ENCODE measurements at regions not wholly inside any gene's neighbourhood (a gene's known extent, or its start where the extent isn't known, plus 50 kb on each side); places are given as distances from the start of the nearest gene placed in this dataset.

DNA sequence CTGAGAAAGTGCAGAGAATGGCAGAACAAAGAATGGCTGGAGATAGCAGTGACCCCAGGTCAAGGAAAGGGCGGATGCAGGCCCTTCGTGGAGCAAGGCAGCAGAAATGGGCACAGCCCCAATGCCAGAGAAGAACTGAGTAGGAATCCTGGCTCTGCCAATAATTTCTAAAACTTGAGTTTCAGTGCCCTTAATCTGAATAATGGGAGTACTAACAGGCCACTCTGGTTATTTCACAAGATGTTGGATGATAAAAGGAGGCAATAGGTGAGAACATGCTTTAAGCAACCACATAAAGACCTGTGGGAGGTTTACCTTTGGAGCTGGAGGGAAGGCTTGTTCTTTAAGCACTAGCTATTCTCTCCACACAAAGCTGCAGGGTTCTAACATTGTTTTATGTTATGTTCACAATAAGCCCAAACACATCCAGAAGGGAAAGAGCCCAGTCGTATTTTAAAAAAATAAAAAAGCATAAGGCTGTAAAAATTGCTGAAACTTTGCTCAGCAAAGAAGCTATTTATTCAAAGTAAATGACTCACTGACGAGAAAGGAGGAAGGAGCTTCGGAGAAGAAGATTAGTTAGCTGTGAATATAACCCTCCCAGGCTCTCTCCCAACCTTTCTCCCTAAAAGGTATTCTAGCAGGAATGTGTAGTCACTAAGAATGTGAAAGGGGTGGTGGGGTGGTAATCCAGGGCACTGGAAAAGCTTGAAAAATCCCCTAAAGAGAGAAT lies 470.2 kb downstream of the TXNL1 start:
- no peaks in the 10 kb centered on the region for H3F3A ChIP-seq (ENCODE audit: insufficient read depth, low read length)
- no peak overlapping the region for H2AFZ ChIP-seq (ENCODE audit: low read length)
- no peaks in the 10 kb centered on the region for H3K4me1 ChIP-seq (ENCODE audit: low read length)
- no peak overlapping the region for H3K27ac ChIP-seq (ENCODE audit: low read length)
- H3K36me3 ChIP-seq (replicated peaks; ENCODE audit: insufficient read depth, low read length), result no peaks in the 10 kb centered on the region
- no peaks in the 10 kb centered on the region for H3K9me2 ChIP-seq (replicated peaks; ENCODE audit: insufficient read depth, low read length)
- no peak overlapping the region for H3K9ac ChIP-seq (ENCODE audit: low read length)
- no peak overlapping the region for H3K4me3 ChIP-seq (ENCODE audit: low read length)
- no peaks in the 10 kb centered on the region for H3K9me3 ChIP-seq (replicated peaks; ENCODE audit: insufficient read depth, low read length)
- DNase-seq, result no peak
- TF ChIP-seq, protein P1, sequence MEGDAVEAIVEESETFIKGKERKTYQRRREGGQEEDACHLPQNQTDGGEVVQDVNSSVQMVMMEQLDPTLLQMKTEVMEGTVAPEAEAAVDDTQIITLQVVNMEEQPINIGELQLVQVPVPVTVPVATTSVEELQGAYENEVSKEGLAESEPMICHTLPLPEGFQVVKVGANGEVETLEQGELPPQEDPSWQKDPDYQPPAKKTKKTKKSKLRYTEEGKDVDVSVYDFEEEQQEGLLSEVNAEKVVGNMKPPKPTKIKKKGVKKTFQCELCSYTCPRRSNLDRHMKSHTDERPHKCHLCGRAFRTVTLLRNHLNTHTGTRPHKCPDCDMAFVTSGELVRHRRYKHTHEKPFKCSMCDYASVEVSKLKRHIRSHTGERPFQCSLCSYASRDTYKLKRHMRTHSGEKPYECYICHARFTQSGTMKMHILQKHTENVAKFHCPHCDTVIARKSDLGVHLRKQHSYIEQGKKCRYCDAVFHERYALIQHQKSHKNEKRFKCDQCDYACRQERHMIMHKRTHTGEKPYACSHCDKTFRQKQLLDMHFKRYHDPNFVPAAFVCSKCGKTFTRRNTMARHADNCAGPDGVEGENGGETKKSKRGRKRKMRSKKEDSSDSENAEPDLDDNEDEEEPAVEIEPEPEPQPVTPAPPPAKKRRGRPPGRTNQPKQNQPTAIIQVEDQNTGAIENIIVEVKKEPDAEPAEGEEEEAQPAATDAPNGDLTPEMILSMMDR (IDR thresholded peaks at IDR 0.05; ENCODE audit: low read length), result no peak
- TF ChIP-seq EZH2phosphoT487 (IDR thresholded peaks at IDR 0.05; ENCODE audit: low read length), result no peak
- TF ChIP-seq EZH2 (optimal IDR thresholded peaks at IDR 0.05; ENCODE audit: low read depth, low read length), result no peak
- no peaks in the 10 kb centered on the region for H3K27me3 ChIP-seq (replicated peaks; ENCODE audit: insufficient read depth, low read length)
- no peaks in the 10 kb centered on the region for H3K79me2 ChIP-seq (ENCODE audit: low read length)
- H4K20me1 ChIP-seq (ENCODE audit: insufficient read depth, low read length), result no peaks in the 10 kb centered on the region
- H3K4me2 ChIP-seq (ENCODE audit: low read depth, low read length), result no peak overlapping the region

DNA sequence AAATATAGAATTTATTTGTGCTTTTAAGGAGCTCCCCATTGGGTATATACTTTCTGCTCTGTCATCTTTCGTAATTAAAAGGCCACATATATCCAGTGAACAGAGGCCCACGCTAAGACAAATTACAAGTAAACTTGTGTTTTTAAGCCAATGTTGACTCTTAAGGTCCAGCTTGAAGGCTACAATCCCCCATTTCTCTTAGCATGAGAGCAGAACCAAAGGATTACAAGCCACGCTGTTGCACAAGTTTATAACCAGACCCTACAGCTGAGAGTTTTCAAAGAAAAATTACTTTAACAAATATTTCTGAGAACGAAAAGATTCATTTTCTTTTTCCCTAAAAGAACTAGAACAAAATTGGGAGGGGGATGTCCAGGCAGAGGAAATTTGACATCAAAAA lies 471.0 kb downstream of the TXNL1 start:
- Histone ChIP-seq H3K4me3 (ENCODE audit: low read length) (no peak overlapping the region), H3K36me3 (replicated peaks; ENCODE audit: insufficient read depth, low read length) (no peaks in the 10 kb centered on the region), H3K9me3 (replicated peaks; ENCODE audit: insufficient read depth, low read length) (no peaks in the 10 kb centered on the region), H3K27ac (ENCODE audit: low read length) (no peak overlapping the region), H3F3A (ENCODE audit: insufficient read depth, low read length) (no peaks in the 10 kb centered on the region), H4K20me1 (ENCODE audit: insufficient read depth, low read length) (no peaks in the 10 kb centered on the region), H3K4me2 (ENCODE audit: low read depth, low read length) (no peak overlapping the region), H3K27me3 (replicated peaks; ENCODE audit: insufficient read depth, low read length) (no peaks in the 10 kb centered on the region), H3K9ac (ENCODE audit: low read length) (no peak overlapping the region), H3K79me2 (ENCODE audit: low read length) (no peaks in the 10 kb centered on the region), H2AFZ (ENCODE audit: low read length) (no peak overlapping the region), H3K4me1 (ENCODE audit: low read length) (no peaks in the 10 kb centered on the region), H3K9me2 (replicated peaks; ENCODE audit: insufficient read depth, low read length) (no peaks in the 10 kb centered on the region)
- no peak for DNase-seq
- TF ChIP-seq, protein P1 (IDR thresholded peaks at IDR 0.05; ENCODE audit: low read length), result no peak
- TF ChIP-seq EZH2 (optimal IDR thresholded peaks at IDR 0.05; ENCODE audit: low read depth, low read length), result no peak
- no peak for TF ChIP-seq EZH2phosphoT487 (IDR thresholded peaks at IDR 0.05; ENCODE audit: low read length)

DNA sequence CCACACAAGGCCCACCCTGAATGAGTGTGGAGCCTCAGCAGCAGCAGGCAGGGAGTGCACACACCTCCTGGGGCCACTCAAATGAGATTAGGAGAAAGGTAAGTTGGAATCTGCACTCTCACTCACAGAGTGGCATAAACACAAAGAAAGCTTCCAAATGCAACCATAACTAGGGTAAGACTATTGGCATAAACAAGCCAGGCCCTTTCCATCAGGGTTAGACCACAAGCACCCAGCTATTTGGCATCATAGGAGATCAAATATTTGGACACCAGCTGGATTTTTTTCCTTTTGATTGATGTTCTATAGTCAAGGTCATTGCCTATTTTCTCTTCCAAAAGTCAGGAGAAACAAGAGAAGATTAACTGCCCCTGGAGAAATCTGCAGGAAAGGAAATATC lies 471.5 kb downstream of the TXNL1 start:
- Histone ChIP-seq H3K4me3 (ENCODE audit: low read length) (no peak overlapping the region), H3K27me3 (replicated peaks; ENCODE audit: insufficient read depth, low read length) (no peaks in the 10 kb centered on the region), H4K20me1 (ENCODE audit: insufficient read depth, low read length) (no peaks in the 10 kb centered on the region), H3K79me2 (ENCODE audit: low read length) (no peaks in the 10 kb centered on the region), H3K9me2 (replicated peaks; ENCODE audit: insufficient read depth, low read length) (no peaks in the 10 kb centered on the region), H3F3A (ENCODE audit: insufficient read depth, low read length) (no peaks in the 10 kb centered on the region), H3K4me2 (ENCODE audit: low read depth, low read length) (no peak overlapping the region), H3K36me3 (replicated peaks; ENCODE audit: insufficient read depth, low read length) (no peaks in the 10 kb centered on the region), H2AFZ (ENCODE audit: low read length) (no peak overlapping the region), H3K9me3 (replicated peaks; ENCODE audit: insufficient read depth, low read length) (no peaks in the 10 kb centered on the region), H3K27ac (ENCODE audit: low read length) (no peak overlapping the region), H3K4me1 (ENCODE audit: low read length) (no peaks in the 10 kb centered on the region), H3K9ac (ENCODE audit: low read length) (no peak overlapping the region)
- no peak for DNase-seq
- no peak for TF ChIP-seq EZH2 (optimal IDR thresholded peaks at IDR 0.05; ENCODE audit: low read depth, low read length)
- no peak for TF ChIP-seq EZH2phosphoT487 (IDR thresholded peaks at IDR 0.05; ENCODE audit: low read length)
- TF ChIP-seq, protein P1 (IDR thresholded peaks at IDR 0.05; ENCODE audit: low read length), result no peak

All from MM.1S (cell line).